T47D (cell line): ENCODE measurements at regions not wholly inside any gene's neighbourhood (a gene's known extent, or its start where the extent isn't known, plus 50 kb on each side); places are given as distances from the start of the nearest gene placed in this dataset.
"Not testable (repeated sequence)": the region's sequence is repeated elsewhere in the genome, so short reads cannot be mapped to it uniquely, and the experiment has no call there.

Experiments
- DNase-seq, 2 experiments: peaks; one replicate each; pipeline versions ENCODE4 v3.0.0 to v3.0.0-alpha.2; 2011 to 2012; ENCODE audit warnings: low read depth in 1 of 2, low spot score in 1 of 2
- JUND ChIP-seq: IDR thresholded peaks from 2 replicates; pipeline ENCODE4 v1.6.1; 2012; ENCODE audit warnings: low read depth
- in situ Hi-C: cut with HindIII; loops from 2 replicates; pipeline ENCODE4 v1.10.0; 2016; ENCODE audit warnings: low sequenced_read_pairs, low pct_unique_long_range_greater_than_20kb

DNA sequence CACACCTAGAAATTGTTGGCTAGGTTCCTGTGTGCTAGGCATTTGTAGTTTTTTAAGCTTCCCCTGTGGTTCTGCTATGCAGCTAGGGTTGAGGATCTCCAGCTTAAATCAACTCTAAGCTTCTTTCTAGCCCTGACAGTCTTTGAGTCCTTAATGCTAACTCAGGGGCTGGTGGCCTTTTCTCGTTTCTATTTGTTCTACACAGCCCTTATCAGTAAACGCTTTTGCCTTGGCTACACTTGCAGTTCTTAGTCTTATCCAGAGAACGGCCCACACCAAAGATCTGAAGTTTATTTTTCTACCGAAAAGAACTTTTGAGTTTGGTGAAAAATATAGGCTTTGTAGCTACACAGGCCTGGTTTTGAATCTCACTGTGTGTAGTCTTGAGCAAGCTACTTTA, 212.0 kb downstream of the DHX15 start:
- in situ Hi-C loops = no loop called here
- TF ChIP-seq JUND = no peak

DNA sequence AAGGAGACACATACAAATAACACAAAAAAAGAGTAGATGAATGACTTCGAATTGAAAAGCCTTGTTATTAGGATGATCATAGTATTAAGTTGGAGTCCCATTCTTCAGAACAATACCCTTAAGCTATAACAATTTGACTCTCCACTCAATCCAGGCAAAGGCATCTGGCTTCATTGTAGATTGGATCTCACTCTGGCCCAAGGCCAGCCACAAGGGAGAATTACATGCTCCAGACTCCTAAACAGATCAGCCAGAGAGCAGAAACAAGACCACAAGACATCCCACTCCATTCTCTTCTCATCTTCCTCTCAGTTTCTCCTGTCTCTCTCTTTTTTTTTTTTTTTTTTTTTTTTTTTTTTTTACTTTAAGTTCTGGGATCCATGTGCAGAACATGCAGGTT, 213.9 kb downstream of the DHX15 start:
- in situ Hi-C loops = no loop called here
- DNase-seq = no peak
- TF ChIP-seq JUND = no peak

More for the DNA sequence above, 212.0 kb downstream of the DHX15 start:
- DNase-seq = no peak

DNA sequence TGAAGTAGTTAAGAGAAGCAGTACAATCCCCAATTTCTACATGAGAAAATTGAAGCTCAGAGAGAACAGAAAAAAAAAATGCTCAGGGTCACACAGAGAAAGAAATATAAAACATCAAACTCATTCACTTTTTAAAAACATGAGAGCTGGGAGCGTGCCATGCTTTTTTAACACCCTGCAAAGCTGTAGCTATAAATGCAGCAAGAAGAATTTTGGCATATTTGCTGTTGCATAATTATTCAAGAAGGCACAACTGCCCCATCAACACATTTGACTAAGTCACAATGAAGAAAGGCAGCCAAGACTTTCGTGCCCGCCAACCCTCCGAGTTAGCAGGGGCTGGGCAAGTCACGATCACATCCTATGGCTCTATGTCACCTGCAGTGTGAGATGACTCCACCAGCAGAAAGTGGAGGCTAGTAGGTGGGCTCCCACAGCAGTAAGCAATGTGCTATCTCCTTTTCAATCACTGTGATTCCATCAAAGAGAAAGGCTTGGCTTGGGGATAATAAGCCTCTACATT, 214.8 kb downstream of the DHX15 start:
- TF ChIP-seq JUND = no peak
- in situ Hi-C loops = no loop called here
- no peak for DNase-seq

DNA sequence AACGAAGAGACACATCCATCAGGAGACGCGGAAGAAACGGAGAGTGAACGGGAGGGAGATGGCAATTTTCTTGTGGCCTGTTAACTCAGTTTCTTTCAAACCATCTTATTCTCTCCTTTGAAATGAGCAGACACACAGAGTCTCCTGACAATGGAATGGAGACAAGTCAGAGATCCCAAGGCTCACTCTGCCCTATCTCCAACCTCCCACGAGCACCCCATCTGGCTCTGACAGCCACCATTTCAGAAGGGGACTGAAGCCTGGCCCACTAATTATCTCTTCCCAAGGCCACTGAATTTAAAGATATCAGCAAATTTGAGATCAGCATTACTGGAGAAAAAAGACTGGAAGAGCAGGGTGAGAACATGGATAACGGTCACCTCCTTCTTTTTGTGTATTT, 215.6 kb downstream of the DHX15 start:
- TF ChIP-seq JUND = no peak
- in situ Hi-C loops = no loop called here
- no peak for DNase-seq

DNA sequence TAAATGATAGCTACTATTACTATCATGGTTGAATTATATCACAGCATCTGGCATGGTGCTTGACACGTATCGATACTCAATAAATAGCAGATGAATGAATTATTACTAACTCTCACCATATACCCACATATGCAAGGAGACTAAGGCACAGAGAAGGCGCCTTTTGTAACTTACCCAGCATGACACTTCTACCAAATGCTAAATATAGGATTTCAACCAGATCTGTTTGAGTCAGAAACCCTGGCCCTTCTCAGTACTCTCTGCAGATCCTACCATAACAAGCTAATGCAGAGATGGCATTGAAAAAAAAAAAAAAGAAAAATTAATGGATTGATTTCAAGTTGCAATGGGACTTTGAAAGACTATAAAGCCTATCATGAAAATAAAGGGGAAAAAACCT, 219.5 kb downstream of the DHX15 start:
- in situ Hi-C loops = no loop called here
- DNase-seq = no peak
- TF ChIP-seq JUND = no peak

DNA sequence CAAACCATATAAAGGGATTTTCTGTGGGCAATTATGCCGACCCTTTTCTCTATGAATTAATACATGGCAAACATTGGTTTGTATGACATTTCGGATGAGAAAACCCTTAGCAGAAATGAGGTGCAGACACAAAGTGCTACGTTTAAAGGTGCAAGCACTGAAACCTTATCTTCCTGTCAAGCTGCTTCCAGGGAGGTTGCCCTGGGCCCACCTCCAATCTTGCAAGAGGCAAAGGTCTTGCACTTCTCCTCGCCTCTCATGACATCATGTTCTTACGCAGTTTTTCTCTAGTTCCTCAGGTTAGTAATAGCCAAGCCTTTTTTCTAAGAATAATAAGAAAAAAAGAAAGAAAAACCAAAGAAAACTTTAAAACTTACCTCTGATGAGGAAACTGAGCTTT, 220.1 kb downstream of the DHX15 start:
- DNase-seq = no peak
- in situ Hi-C loops = no loop called here
- no peak for TF ChIP-seq JUND

DNA sequence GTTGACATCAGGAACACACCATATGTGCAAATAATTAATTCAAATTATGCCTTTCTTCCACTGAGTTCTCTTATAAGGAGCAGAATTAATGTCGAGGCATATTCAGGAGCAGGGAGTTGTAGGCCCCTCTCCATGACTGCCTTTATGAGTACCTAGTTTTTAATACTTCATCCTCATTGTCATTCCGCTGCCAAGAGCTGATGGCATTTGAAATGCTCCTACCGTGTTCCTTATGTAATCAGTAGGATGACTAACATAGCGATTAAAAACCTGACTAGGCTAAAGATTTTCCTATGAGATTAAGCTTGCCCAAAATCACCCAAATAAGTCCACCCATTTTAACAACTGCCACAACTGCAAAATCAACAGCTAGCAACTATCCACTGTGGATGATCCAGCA, 220.6 kb downstream of the DHX15 start:
- no peak for TF ChIP-seq JUND

DNA sequence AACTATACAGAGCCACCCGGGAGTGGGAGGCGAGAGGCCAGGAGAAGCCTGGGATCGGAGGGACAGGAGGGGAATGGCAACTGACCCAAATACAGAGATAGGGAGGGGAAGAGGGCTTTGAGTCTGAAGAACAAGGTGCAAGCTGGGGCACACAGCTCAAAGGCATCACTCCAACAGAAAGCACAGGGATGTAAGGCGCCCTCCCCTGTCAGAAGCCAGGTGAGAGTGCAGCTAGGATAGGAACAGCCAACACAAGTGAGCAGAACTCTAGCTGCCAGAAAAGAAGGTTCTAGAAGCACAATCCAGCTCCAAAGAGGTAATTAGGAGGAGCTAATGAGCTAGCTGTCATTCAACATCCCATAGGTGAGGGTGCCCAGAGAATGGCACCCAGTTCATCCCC, 232.2 kb downstream of the DHX15 start:
- in situ Hi-C loops = no loop called here
- TF ChIP-seq JUND = no peak
- DNase-seq = no peak

More for the DNA sequence above, 220.6 kb downstream of the DHX15 start:
- no peak for DNase-seq
- in situ Hi-C loops = no loop called here

DNA sequence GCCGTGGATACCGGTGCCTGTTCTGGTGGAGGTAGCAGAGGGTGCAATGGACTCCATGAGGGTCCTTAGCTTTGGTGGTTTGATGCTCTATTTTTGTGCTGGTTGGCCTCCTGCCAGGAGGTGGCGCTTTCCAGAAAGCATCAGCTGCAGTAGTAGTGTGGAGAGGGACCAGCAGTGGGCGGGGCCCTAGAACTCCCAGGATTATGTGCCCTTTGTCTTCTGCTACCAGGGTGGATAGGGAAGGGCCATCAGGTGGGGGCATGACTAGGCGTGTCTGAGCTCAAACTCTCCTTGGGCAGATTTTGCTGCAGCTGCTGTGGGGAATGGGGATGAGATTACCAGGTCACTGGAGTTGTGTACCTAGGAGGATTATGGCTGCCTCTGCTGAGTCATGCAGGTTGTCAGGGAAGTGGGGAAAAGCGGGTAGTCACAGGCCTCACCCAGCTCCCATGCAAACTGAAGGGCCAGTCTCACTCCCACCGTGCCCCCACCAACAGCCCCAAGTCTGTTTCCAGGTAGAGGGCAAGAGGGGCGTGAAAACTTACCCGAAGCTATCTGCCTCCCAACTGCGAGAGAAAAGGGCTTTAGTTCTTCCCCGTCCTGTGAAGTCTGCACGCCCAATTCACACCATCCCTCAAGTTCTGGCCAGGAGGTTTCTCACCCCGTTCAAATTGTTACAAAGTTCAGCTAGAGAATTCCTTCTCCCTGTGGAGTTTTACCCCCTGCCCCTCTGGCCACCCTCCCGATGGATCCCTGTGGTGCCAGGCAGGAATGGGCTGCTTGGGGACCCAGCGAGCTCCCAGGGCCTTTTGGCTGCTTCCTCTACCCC, 235.0 kb downstream of the DHX15 start:
- DNase-seq, in situ Hi-C loops: not testable (repeated sequence)

DNA sequence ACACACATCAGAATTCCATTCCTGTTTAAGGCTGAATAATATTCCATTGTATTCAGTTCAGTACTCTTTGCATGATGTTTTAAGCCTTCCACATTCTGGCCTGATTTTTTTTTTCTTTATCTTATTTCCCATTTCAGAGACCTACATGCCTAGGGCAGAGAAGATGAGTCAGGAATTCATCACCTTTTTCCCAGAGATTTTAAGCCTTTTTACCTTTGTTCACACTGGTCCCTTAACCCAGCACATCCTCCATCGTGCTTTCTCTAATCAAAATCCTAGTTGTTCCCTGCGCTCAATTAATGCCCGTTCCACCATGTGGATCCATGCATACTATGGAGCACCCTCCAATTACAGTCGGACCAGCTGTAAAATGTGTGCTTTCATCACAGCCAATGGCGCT, 245.1 kb downstream of the DHX15 start:
- DNase-seq = no peak
- in situ Hi-C loops = no loop called here
- no peak for TF ChIP-seq JUND

DNA sequence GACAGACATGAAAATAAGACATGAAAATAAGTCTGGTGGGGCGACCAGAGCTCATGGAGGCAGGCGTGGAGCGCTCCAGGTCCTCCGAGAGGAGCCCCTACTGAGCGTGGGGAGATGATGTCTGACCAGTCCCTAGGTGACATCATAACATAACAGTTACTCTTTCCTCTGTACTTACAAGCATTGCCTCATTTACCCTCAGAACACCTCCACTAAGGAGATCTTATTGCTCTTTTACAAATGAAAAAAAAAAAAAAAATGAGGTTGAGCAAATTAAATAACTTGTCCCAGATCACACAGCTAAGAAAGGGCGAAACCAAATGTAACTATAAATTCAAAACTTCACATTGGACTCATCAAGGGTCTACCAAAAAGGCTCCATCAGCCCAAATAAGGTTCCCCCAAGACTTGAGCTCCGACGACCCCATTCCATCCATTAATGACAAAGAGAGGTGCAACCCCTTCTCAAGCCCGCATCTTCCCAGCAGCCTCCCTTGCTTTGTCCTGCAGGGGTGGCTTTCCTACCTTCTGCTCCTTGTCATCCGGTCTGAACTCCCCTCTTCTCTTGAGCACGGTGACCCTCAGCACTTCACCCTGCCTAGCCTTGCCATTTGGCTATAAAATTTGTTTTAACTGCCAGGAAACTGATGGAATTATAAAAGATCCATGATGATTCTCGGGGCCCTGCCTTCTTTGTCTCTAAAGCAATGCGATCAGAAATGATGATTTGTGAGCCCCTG, 246.7 kb downstream of the DHX15 start:
- in situ Hi-C loops = no loop called here
- DNase-seq = no peak
- TF ChIP-seq JUND = no peak

DNA sequence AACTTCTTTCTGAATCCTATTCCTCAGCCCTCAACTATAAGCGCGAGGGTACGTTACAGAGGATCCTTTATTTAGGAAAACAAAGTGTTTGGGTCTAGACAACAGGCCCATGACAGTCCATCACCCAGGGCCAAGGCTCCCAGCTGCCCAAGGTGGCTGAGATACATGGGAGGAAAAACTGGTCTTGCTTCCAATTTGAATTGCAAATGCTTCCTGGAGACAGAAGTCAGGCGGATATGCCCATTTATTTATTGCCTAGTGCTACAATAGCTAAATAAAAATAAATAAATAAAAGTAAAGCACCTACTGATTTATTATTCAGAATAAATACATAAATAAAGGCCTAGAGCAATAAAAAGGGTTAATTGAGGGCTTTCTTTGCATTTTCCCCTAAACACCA, 248.7 kb downstream of the DHX15 start:
- no peak for DNase-seq
- in situ Hi-C loops = no loop called here
- TF ChIP-seq JUND = no peak

DNA sequence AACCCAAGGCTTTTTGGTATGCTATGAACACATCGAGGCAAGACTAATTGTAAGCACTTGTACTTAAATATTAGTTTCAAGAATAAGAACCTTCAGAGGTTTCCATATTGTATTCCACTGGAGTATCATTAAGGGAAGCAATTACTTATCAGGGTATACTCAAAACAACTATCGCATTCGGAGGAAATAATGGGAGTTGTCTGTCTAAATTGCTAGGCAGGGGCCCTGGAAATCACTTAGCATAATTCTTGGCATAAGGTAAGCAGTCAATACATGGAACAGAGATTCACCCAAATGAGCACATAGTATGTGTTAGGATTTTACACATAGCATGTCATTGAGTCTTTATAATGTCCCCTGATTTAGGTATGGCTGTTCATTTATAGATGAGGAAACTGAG, 249.4 kb downstream of the DHX15 start:
- no peak for DNase-seq
- no peak for TF ChIP-seq JUND
- in situ Hi-C loops = no loop called here
